Esophagus muscularis mucosa (tissue), 4 donors: ENCODE measurements at regions not wholly inside any gene's neighbourhood (a gene's known extent, or its start where the extent isn't known, plus 50 kb on each side); places are given as distances from the start of the nearest gene placed in this dataset.

ENCODE experiments used
- DNase-seq: peaks from one replicate; pipeline ENCODE4 v3.0.0-alpha.2; 2017; ENCODE audit errors: extremely low spot score
- H3K27ac ChIP-seq, 4 donors: fragments of 200-600 bp; sonication (generic); replicated peaks in 1 of 4; 1 replicate in 3 of 4; 2 replicates in 1 of 4; pipeline ENCODE4 v1.5.1; 2016 to 2019; ENCODE audit warnings: mild to moderate bottlenecking in 1 of 4
- H3K27me3 ChIP-seq, 4 donors: fragments of 200-600 bp; sonication (generic); one replicate each; pipeline versions ENCODE4 v1.5.1 to v1.6.0; 2016 to 2019
- H3K36me3 ChIP-seq, 4 donors: fragments of 200-600 bp; sonication (generic); one replicate each; pipeline ENCODE4 v1.5.1; 2016 to 2019
- H3K4me1 ChIP-seq, 4 donors: fragments of 200-600 bp; sonication (generic); one replicate each; pipeline ENCODE4 v1.5.1; 2016 to 2019
- H3K4me3 ChIP-seq, 4 donors: fragments of 200-600 bp; sonication (generic); 1 replicate in 2 of 4; 2 replicates in 2 of 4; pipeline ENCODE4 v1.5.1; 2016 to 2019; ENCODE audit warnings: mild to moderate bottlenecking in 4 of 4, moderate library complexity in 1 of 4
- H3K9me3 ChIP-seq, 4 donors: fragments of 200-600 bp; sonication (generic); 1 replicate in 3 of 4; 2 replicates in 1 of 4; pipeline ENCODE4 v1.5.1; 2016 to 2019
- EP300 ChIP-seq: sonication (generic); formaldehyde crosslinking; IDR thresholded peaks from one replicate; pipeline ENCODE4 v1.6.1; 2017; ENCODE audit warnings: antibody characterized with exemption
- POLR2A ChIP-seq: fragments of 450-650 bp; IDR thresholded peaks from one replicate; pipeline ENCODE4 v1.6.1; 2017; ENCODE audit warnings: antibody characterized with exemption, moderate library complexity, mild to moderate bottlenecking, low read depth
- POLR2AphosphoS5 ChIP-seq, 2 donors: sonication (generic); formaldehyde crosslinking; IDR thresholded peaks; one replicate each; pipeline ENCODE4 v1.6.1; 2017; ENCODE audit warnings: antibody characterized with exemption in 2 of 2
- WGBS: methylation state at CpG from one replicate; pipeline ENCODE4 v1.1.5; 2018; 5-methylcytosine and 5-hydroxymethylcytosine counted together
- intact Hi-C: fragments of 100-400 bp; cut with DNase I; formaldehyde crosslinking; loops from one replicate; pipeline ENCODE4 v1.15.1; 2023
- TF ChIP-seq, protein P1 (sequence below), 3 experiments: fragments of 200-600 bp in 2 of 3; fragments of 450-650 bp in 1 of 3; sonication (generic) in 2 of 3; IDR thresholded peaks; one replicate each; pipeline ENCODE4 v1.5.1; 2017 to 2019; ENCODE audit warnings: antibody characterized with exemption in 3 of 3, mild to moderate bottlenecking in 2 of 3, moderate library complexity in 1 of 3

DNA sequence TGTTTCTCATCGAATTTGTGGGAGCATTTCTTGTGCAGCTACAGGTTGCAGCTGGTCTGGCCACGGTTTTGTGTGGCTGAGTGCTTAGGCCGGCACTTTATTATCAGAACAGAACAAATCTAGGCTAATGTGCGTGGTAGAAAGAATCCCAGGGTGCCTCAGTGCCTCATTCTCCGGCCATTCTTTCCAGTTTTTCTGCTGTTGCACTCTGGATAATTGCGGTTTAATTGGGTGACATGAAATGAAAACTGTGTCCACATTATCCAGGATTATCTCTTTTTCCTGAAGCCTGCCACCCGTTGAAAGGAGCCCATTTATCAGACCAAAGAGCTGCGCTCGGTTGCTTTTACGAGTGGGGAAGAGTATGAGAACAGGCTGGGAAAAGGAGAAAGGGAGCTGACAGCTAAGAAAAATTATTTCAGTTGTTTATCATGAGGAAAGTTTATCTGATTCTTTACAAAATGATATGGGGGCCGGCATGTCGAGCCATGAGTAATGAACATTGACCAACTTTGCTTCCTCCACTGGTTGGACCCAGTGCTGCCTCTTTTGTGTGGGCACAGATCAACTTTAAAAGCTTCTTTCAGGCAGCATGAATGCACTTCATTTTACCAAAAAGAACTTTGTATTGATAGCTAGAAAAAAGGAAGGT lies 117.0 kb upstream of the SOX21 start:
- no peak for DNase-seq
- Histone ChIP-seq H3K9me3 (no peaks in the 10 kb centered on the region), H3K36me3 (no peaks in the 10 kb centered on the region), H3K27ac (no peak overlapping the region), H3K4me3 (no peak overlapping the region), H3K4me1 (peaks cover 0 to 5% (median 2%) of the 10 kb centered on the region in 4 donors), H3K27me3 (no peaks in the 10 kb centered on the region)
- TF ChIP-seq, protein P1, sequence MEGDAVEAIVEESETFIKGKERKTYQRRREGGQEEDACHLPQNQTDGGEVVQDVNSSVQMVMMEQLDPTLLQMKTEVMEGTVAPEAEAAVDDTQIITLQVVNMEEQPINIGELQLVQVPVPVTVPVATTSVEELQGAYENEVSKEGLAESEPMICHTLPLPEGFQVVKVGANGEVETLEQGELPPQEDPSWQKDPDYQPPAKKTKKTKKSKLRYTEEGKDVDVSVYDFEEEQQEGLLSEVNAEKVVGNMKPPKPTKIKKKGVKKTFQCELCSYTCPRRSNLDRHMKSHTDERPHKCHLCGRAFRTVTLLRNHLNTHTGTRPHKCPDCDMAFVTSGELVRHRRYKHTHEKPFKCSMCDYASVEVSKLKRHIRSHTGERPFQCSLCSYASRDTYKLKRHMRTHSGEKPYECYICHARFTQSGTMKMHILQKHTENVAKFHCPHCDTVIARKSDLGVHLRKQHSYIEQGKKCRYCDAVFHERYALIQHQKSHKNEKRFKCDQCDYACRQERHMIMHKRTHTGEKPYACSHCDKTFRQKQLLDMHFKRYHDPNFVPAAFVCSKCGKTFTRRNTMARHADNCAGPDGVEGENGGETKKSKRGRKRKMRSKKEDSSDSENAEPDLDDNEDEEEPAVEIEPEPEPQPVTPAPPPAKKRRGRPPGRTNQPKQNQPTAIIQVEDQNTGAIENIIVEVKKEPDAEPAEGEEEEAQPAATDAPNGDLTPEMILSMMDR (IDR thresholded peaks at IDR 0.05), result no peak
- TF ChIP-seq EP300 (no peak), POLR2AphosphoS5 (IDR thresholded peaks at IDR 0.05) (no peak), POLR2A (no peak)
- WGBS, result 50% methylated on average over 12 of the region's 12 CpGs
- intact Hi-C loops, result no loop called here

GRCh38 chr13:94827566-94827965 lies 115.2 kb upstream of the SOX21 start:
- peaks cover 0 to 5% (median 2%) of the 10 kb centered on the region in 4 donors for H3K4me1 ChIP-seq
- TF ChIP-seq POLR2AphosphoS5 (IDR thresholded peaks at IDR 0.05) (no peak), EP300 (no peak), POLR2A (no peak)
- TF ChIP-seq, protein P1 (IDR thresholded peaks at IDR 0.05), result no peak
- no peak overlapping the region for H3K27ac ChIP-seq
- no peak for DNase-seq
- no peak overlapping the region for H3K4me3 ChIP-seq
- no peaks in the 10 kb centered on the region for H3K9me3 ChIP-seq
- no peaks in the 10 kb centered on the region for H3K27me3 ChIP-seq
- WGBS, result 65% methylated on average over 2 of the region's 2 CpGs
- intact Hi-C loops, result no loop called here
- no peaks in the 10 kb centered on the region for H3K36me3 ChIP-seq

GRCh38 chr13:94825507-94825906 lies 113.2 kb upstream of the SOX21 start:
- TF ChIP-seq EP300 (no peak), POLR2A (no peak), POLR2AphosphoS5 (IDR thresholded peaks at IDR 0.05) (no peak)
- TF ChIP-seq, protein P1 (IDR thresholded peaks at IDR 0.05), result no peak
- WGBS, result 23% methylated on average over 4 of the region's 5 CpGs
- H3K27ac ChIP-seq, result no peak overlapping the region
- no peak for DNase-seq
- no peak overlapping the region for H3K4me3 ChIP-seq
- H3K36me3 ChIP-seq, result no peaks in the 10 kb centered on the region
- no peaks in the 10 kb centered on the region for H3K27me3 ChIP-seq
- H3K9me3 ChIP-seq, result no peaks in the 10 kb centered on the region
- intact Hi-C loops, result no loop called here
- peaks cover 0 to 5% (median 2%) of the 10 kb centered on the region in 4 donors for H3K4me1 ChIP-seq

DNA sequence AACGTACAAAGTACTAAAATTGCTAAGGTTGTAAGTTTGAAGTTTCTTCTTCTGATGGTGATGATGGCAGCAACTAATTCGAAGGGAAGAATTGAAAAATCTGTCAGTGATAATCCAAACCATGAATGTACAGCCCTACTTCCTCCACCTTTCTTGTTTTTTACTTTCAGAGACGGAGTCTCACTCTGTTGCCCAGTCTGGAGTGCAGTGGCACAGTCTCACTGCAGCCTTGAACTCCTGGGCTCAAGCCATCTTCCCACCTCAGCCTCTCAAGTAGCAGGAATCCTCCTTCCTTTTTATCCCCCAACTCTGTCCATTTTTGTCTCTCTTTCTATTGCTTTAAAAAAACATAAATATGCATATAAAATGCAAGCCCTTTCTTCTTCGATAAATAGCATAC lies 112.3 kb upstream of the SOX21 start:
- WGBS, result 90% methylated on average over 4 of the region's 4 CpGs
- H3K27ac ChIP-seq, result no peak overlapping the region
- intact Hi-C loops, result no loop called here

More for the DNA sequence above, 112.3 kb upstream of the SOX21 start:
- DNase-seq, result no peak
- no peak for TF ChIP-seq POLR2A
- no peak for TF ChIP-seq POLR2AphosphoS5 (IDR thresholded peaks at IDR 0.05)
- no peak for TF ChIP-seq EP300
- TF ChIP-seq, protein P1 (IDR thresholded peaks at IDR 0.05), result no peak
- H3K4me1 ChIP-seq, result peaks cover 0 to 5% (median 2%) of the 10 kb centered on the region in 4 donors
- no peaks in the 10 kb centered on the region for H3K27me3 ChIP-seq
- H3K9me3 ChIP-seq, result no peaks in the 10 kb centered on the region
- H3K4me3 ChIP-seq, result no peak overlapping the region
- no peaks in the 10 kb centered on the region for H3K36me3 ChIP-seq
